Inflammatory macrophage treated with lipopolysaccharide for 1 hour (primary cell): ENCODE measurements at regions not wholly inside any gene's neighbourhood (a gene's known extent, or its start where the extent isn't known, plus 50 kb on each side); places are given as distances from the start of the nearest gene placed in this dataset.

ENCODE experiments used
- DNase-seq, 2 donors: peaks; one replicate each; pipeline ENCODE4 v3.0.0-alpha.2; 2020 to 2022

DNA sequence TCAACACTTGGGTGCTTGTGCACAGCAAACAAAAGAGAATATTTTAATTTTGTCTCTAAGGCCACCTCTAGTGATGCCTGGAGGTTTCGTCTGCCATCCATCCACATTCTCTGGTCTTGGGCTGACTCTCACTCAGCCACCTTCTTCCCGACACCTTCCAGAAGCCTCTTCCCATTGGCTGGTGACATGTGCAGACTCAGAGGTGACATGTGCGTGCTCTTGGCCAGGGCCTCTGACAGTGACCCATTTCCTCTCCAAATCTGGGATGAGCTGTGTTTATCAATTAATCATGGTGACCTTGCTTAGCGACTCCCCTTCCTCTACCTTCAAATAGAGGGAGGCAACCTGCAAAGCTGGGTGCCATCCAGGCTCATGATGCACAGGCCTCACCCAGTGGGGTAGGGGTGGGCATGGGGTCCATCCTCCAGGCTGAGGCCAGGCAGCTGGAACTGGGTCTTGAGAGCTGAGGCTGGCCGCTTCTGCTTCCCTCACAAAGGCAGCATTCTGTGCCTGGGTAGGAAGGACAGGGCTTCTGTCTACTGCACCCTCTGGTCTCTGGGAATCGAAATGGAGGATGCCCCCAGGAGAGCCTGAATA lies 91.8 kb downstream of the DHCR7 start:
- no peak for DNase-seq

- DNase-seq = peak in 1 of 2 donors; percentile 14
These were observed 92.9 kb downstream of the DHCR7 start for GRCh38 chr11:71355281-71355680.

DNA sequence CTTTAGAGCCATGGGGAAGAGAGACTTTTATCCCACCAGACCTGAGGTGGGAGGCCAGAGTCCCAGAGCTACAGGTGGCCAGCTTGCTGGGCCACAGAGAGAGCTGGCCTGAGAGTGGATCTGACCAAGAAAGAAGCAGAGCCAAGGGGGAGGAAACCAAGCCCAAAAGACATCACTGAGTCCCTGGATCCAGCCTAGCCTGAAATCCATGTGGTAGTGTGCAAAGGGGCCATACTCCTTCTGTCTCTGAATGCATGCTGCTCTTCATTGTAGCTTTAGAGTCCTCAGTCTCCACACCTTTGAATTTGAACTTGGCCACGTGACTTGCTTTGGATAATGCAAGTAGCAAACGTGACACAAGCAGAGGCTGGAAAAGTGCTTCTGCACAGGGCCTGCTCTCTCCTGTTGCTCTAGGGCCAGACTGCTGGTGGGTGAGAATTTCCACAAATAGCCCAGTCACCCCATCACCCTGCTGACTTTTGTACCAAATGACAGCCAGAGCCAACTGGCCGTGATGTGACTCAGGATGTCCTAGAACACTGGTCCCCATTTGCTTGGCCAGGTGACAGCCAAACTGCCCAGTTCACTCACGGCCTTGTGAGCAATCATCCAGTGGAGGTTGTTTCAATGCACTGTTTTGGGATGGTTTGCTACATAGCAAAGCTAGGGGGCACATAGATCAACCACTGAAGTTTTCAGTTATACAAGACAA lies 93.6 kb downstream of the DHCR7 start:
- DNase-seq = no peak

- no peak for DNase-seq
These were observed 95.4 kb downstream of the DHCR7 start for GRCh38 chr11:71352748-71353147.

GRCh38 chr11:71352226-71352625 lies 96.0 kb downstream of the DHCR7 start:
- DNase-seq = no peak

GRCh38 chr11:71349627-71350026 lies 97.2 kb upstream of the SHANK2 start:
- no peak for DNase-seq

- DNase-seq = no peak
These were observed 91.5 kb upstream of the SHANK2 start for GRCh38 chr11:71343828-71344400.

DNA sequence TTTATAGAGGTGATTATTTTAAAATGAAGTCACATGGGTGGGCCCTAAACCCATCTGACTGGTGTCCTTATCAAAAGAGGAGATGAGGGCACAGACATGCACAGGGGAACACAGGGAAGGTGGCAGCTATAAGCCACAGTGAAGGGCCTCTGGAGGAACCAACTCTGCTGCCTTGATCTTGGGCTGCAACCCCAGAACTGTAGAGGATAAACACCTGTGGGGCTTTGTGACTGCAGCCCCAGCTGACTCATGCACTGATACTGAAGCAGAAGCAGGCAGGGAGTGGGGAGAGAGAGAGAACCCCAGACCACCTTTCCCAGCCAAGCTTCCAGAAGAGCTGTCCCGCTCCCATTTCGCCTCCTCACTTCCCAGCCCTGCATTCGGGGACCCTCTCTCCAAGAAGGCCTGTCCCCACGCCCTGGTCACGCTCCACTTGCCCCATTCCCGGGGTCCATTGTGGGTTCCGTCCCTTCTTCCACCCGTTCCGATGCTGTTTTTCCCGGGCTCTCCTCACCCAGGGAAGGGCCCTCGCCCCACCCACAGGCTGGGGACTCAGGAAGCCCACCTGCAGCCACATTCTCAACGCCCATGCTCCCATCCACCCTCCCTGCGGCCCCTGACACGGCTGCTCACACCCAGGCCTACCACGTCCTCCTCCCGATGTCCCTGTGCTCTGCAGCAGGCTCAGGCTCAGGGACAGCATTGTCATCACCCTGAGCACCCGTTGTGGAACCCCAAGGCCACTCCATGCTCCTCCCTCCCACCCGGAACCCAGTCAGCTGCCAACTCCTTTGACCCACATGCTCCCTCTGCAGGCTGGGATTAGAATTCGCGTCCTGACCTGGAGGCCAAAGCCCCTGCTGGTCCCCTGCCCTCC lies 90.8 kb upstream of the SHANK2 start:
- DNase-seq = peak in 1 of 2 donors; percentile 5

GRCh38 chr11:71342116-71342515 lies 89.7 kb upstream of the SHANK2 start:
- no peak for DNase-seq

DNA sequence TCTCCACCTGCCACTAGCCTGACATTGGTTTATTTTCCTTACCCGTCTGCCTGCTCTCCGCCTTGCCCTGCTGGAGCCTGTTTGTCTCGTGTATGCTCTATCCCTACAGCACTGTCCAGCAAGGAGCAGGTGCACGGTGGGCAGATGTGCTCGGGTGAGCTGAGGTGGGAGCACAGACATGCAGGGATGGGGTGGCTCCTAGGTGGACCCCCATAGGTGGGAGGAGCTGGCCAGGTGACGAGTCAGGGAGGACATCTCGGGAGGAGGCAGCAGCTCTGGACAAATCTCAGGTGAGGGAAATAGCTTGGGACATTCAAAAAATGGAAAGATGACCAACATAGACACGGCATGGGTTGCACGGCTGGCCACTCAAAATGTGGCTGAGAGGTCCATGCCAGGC lies 89.2 kb upstream of the SHANK2 start:
- no peak for DNase-seq

GRCh38 chr11:71341173-71341572 lies 88.8 kb upstream of the SHANK2 start:
- no peak for DNase-seq

- DNase-seq = no peak
These were observed 87.8 kb upstream of the SHANK2 start for GRCh38 chr11:71340086-71340606.

GRCh38 chr11:71339396-71339881 lies 87.1 kb upstream of the SHANK2 start:
- no peak for DNase-seq

GRCh38 chr11:71338801-71339395 lies 86.5 kb upstream of the SHANK2 start:
- DNase-seq = no peak

DNA sequence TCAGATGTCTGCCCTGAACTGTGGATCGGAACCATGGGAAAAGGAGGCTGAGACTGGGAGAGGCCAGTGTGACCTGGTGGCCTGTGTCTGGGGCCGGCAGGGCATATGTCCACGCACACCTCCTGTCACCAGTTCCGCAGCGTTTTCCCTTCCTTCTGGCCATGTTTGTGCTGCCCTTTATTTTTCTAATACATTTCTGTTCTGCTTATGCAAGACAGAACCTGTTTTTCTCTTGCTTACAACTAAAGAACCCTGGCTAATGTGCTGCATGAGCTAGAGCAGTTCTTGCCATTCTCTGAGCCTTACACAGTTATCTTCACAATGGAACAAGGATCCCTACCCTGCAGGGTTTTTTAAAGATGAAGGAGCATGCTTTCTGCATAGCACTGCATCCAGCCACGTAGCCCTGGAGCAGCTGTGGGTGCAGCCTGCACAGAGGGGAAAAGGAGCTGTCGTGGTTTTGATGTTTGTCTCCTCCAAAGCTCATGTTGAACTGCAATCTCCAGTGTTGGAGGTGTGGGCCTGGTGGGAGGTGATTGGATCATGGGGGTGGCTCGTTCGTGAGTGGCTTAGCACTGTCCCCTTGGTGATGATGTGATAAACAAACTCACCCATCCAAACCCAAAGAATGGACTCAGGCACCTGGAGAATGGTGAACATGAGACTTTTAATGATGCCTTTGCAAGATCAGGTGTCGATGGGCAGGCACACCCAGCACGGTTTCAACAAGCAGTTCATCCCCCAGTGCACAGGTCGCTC lies 84.8 kb upstream of the SHANK2 start:
- DNase-seq = no peak

DNA sequence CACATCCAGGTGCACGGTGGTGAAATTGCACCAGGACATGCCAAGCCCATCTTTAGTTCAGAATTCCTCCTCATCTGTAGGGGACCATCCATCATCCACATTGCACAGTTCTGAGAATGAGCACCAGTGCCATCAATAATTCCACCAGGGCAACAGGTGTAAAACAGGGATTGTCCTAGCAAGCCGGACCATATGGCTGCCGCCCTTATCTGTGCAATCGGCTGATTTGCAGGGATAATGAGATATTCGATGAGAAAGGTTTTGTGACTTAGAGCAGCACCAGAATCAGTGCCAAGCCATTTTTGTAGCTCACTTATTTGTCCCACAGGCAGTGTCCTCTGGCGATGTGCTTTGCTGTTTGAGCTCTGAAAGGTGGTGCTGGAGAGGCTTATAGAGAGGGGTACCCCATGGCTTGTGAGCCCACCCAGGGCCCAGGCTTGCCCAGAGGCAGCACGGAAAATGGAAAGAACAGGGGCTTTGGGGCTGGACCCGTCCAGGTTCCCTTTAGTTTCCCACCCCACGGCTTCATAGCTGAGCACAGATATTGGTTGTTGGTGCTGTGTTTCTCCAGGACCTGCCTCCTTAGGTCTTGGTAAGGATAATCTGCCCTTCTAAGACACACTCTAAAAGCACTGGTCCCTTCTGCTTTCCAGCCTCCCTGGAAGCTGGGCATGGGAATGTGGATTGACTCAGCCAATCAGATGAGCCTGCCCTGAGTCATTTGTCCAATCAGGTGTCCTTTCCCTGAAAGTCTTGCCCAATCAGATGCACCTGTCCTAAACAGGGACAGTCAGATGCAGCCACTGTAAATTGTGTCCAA lies 84.0 kb upstream of the SHANK2 start:
- no peak for DNase-seq

GRCh38 chr11:71335371-71335770 lies 83.0 kb upstream of the SHANK2 start:
- DNase-seq = no peak

- DNase-seq = no peak
These were observed 81.8 kb upstream of the SHANK2 start for GRCh38 chr11:71334191-71334590.

GRCh38 chr11:71333473-71333872 lies 81.1 kb upstream of the SHANK2 start:
- DNase-seq = no peak

- no peak for DNase-seq
These were observed 80.1 kb upstream of the SHANK2 start for GRCh38 chr11:71332447-71332846.

GRCh38 chr11:71332046-71332445 lies 79.7 kb upstream of the SHANK2 start:
- no peak for DNase-seq
